Suppressor macrophage treated with lipopolysaccharide for 4 hours (primary cell): ENCODE measurements at regions not wholly inside any gene's neighbourhood (a gene's known extent, or its start where the extent isn't known, plus 50 kb on each side); places are given as distances from the start of the nearest gene placed in this dataset.
"Not testable (repeated sequence)": the region's sequence is repeated elsewhere in the genome, so short reads cannot be mapped to it uniquely, and the experiment has no call there.

Experiments
- DNase-seq: peaks from one replicate; pipeline ENCODE4 v3.0.0-alpha.2; 2020

- no peak for DNase-seq
Measured at GRCh38 chr18:28281400-28281799, 104.5 kb upstream of the CDH2 start.

- DNase-seq, result no peak
Measured at GRCh38 chr18:28269750-28270149, 92.8 kb upstream of the CDH2 start.

GRCh38 chr18:28267878-28268625 is 91.1 kb upstream of the CDH2 start:
- no peak for DNase-seq

GRCh38 chr18:28267276-28267675 is 90.3 kb upstream of the CDH2 start:
- DNase-seq, result no peak

GRCh38 chr18:28256166-28256565 is 79.2 kb upstream of the CDH2 start:
- no peak for DNase-seq

GRCh38 chr18:28248653-28249052 is 71.7 kb upstream of the CDH2 start:
- DNase-seq, result no peak

- DNase-seq, result not testable (repeated sequence)
Measured at GRCh38 chr18:28240626-28241025, 63.7 kb upstream of the CDH2 start.

GRCh38 chr18:28236487-28236886 is 59.6 kb upstream of the CDH2 start:
- DNase-seq, result no peak
